HG02798 (cell line): ENCODE measurements at regions not wholly inside any gene's neighbourhood (a gene's known extent, or its start where the extent isn't known, plus 50 kb on each side); places are given as distances from the start of the nearest gene placed in this dataset.

ENCODE experiments used
- ATAC-seq: cut with Tn5 transposase; IDR thresholded peaks from one replicate; pipeline ENCODE4 v1.9.1; 2021; ENCODE audit warnings: mild to moderate bottlenecking; ENCODE audit not compliant: unreplicated experiment, poor library complexity

DNA sequence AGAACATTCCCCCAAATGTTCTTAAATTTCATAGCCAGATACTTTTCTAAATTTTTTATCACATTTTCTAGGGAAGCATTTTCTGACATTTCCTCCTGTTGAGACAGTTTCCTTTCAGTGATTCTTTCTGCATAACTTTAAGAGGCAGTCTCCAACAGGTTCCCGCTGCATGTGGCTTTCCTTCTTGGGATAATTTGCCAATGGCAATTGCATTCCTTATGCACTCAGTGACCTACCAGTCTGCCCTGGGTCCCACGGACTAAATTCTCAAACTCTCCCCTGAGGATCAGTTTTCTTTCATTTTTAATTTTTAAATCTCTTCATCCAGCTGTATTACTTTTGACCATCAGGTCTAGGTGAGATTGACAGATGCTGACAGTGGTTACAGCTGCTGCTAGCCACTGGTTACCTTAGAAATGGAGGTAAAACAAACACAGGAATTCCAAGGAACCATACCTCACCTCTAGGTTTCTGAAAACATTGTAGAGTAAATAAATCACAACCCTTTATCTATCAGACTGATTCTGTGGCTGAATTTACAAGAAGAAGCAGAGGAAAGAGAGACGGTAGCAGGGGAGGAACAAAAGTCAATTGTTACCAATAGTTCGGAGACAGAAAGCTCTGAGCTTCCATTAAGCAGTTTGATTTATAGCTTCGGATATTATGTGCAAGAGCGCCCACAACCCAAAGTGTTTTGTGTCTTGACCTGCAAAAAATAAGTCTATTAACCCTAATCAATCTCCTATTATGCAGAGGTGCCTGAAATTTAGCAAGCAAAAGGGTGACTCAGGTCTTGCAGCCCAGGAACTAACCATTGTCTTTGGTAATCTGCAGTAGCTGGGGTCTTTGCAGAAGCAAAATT lies 216.0 kb downstream of the PMP22 start:
- ATAC-seq = no peak

DNA sequence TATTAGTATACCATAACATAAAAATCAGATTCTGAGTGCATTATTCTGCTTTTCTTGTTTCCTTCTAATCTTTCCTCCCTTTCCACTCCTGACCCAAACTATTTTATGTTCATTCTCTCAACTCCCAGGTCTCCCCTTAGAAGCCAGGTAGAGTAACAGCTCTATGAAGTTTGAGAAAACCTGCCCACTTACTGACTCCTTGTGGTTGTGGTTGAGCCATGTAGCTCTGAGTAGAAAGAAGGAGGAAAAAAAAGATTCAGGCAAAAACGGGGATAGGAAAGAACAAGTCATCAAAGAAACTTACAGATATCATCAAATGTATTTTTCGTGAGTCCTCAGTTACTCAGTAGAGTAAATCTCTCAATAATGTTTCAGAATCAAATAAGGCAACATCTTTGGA lies 216.7 kb downstream of the PMP22 start:
- no peak for ATAC-seq

DNA sequence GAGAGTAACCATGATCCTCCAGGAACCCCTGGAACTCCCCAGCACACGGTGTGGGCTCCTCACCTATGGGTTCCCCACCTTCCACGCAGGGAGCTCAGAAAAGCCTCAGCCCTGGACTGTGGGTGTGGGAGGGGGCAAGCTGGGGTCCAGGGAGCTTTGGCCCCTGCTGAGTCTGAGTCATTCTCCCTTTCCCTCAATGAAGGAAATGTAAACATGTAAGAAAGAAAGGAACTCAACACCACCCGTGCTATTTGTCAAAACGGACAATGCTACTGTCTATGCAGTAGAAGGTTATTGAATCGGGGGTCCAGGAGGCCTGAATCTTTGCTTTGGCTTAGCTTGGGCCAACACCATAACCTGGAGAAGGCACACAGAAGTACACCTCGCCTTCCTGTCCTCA lies 222.8 kb downstream of the PMP22 start:
- no peak for ATAC-seq

DNA sequence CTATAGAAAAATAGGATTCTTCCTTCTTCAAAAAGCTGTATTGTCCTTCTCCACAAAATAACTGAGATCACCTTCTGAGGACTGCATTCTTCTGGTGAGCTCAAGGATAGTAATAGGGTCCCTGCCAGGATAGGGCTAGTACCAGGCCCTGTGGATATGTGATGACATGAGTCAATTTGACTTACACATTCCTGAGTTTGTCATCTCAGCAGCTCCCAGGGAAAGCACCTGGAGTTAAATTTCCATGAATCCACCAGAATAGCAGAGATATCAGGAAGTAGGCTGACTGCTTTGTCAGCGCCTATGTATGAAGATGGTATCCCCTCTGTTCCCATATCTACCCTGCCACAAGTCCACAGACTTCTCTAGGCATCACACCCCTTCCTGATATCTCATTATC lies 225.8 kb downstream of the PMP22 start:
- ATAC-seq = no peak

DNA sequence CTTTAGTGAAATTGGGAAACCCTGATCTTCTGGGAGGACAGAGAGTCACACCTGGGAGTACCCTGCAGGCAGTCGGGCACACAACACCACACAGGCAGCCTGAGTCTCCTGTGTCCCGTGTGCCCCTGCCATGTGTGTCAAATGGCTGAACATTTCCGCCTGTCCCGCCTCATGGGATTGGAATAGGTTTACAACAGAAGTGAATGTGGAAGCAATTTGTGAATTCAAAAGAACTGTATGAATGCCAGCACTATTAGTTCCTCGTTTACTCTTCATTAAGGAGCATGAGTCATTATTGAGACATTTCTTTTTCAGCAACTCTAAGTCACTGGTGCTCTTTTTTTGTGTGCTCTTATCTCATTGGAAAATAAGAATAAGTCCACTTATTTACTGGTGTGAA lies 226.5 kb downstream of the PMP22 start:
- ATAC-seq = no peak

DNA sequence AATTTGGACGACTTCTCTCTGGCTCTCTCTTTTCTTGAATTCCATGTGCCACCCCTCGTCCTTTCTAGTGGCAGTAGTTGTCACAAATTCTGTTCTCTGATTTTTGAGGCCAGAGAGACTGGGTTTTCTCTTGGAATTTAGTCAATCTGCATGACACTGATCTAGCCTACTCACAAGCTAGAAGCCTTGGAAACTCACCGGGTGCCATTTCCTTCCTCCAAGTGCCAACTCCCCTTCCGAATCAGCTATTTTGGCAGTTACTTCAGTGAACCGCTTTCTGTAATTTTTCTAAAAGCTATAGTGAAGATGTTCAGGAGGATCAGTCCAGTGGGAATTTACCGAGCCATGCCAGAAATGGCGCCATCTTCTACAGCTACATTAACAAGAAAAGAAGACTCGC lies 228.9 kb downstream of the PMP22 start:
- no peak for ATAC-seq

DNA sequence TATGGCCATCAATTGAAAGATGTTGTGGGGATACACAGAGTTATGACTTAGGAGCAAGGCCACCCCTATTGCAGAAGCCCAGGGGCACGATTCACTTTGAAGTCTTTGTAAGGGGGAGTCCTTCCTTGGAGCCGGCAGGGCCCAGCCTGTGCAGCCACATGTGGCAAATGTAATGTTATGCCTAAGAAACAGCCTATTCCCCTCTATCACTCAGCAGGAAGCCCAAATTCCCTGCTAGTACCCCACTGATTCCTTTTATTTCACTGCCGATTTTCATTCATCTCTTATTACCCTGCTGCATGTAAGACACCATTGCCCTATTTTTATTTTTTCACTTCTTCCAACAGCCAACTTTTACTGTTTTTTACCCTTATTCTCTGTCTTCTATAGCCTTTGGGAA lies 233.2 kb downstream of the PMP22 start:
- ATAC-seq = no peak

DNA sequence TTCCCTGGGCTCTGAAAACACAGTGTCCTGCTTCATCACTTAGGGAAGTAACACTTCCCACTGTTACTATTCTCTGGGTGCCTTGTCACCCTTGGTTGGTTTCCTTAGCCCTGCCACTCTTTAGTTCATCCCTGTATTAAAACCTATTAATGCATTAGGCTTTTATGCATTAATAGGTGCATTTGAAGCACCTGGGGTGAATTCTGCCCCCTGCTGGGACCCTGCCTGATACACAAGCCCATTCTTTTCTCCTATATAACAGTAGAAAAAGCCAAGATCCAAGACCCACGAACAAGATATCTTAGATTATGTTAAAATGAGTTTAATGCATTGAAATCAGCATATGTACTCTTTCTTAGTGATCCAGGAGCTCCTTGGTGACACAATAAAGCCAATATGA lies 235.7 kb downstream of the PMP22 start:
- no peak for ATAC-seq

DNA sequence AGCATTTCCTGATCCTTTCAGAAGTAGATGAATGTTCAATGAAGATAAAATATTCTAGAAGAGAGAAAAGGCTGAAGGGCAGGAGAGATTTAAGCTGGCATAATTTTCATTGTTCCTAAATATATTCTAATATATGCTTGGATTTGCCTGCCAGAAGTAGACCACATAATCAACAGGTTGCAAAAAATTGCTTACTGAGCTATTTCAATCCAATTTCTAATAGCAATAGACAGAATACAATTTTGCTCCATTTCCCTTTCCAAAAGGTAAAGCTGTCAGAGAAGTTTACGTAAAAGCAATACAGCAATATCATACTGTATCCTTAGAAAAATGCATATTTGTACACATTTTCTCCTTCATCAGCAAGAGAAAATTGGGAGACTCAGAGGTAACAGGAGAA lies 237.3 kb downstream of the PMP22 start:
- ATAC-seq = no peak

DNA sequence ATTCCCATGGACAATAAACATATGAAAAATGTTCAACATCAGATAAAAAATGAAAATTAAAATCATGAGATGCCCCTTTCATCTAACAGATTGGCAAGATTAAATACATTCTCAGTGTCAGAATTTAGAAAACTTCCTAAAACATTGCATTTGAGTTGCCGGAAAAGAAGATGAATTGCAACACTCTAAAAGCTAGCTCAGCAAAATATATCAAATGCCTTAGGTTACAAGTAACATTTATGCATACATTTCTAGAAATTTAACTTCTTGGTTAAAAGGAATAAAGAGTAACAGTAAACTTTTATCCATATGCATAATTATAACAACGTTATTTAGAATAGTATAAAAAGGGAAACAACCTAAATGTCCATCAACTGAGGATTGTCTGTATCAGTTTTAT lies 239.0 kb downstream of the PMP22 start:
- ATAC-seq = no peak

DNA sequence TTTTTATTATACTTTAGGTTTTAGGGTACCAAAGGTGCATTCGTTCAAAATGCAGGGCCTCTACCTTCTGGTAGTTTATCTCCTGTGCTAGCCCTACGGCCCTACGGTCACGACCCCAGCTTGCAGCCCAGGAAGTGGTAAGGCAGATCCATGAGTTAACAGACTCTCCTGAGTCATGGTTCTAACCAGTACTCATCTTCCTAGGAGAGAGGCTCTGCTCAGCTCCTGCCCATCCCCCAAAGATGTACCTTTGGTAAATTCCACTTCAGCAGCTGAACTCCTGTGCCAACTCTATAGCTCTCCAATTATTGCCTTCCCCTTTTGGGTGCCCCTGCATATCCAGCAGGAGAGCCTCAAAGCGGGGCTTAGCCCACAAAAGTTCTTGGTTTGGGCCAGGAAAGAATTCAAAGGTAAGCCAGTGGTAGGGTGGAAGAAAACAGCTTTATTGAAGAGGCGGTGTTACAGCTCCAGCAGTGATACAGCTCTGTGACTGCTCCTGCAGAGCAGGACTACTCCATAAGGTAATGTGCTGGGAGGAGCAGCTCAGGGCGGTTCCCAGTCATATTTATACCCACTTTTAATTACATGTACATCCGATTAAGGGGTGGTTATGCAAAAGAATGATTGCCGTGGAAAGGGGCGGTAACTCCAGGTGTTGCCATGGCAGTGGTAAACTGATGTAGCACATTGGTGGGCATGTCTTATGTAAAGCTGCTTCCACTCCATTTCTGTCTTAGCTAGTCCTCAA lies 241.4 kb downstream of the PMP22 start:
- no peak for ATAC-seq

DNA sequence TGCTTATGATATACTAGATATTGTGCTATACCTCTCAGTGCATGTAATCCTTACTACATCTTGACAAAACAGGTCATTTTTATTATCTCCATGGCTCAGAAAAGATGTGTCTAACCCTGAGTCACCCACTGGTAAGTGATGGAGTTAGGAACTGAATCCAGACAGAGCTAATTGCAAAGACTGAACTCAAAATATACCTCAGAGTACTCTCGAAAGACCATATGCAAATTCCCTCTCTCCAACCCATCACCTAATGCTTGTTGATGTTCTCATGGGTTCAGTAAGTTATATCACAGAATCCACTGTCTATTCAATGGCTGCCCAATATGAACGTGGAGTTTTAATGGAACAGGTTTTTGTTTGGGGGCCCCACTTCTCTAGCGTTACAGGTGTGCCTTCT lies 246.0 kb downstream of the PMP22 start:
- ATAC-seq = no peak

DNA sequence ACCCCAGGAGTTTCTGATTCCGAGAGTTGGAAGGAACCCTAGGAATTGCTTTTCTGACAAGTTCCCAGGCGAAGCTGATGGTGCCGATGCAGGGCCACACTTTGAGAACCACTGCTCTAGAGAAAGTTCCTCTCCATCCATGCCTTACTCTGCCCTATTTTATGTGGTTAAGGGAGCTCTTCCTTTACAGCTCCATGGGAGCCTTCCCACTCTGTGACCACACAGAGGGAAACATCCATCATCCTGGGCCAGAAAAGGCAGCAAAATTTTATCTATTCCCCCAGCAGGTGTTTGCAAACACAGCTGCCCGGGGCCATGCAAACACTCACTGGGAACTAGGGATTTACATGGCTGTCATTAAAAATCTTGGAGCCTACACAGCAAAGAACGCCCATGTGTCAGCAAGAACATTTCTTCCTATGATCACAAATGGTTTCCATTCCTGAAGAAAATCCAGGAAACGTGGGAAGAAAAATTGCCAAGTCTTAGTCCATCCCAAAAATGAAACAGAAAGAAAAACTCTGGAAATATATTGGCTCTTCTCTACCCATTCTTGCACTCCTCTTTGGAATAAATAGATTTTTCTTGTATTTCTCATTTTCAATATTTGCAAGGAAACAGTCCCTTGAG lies 252.7 kb downstream of the PMP22 start:
- no peak for ATAC-seq

DNA sequence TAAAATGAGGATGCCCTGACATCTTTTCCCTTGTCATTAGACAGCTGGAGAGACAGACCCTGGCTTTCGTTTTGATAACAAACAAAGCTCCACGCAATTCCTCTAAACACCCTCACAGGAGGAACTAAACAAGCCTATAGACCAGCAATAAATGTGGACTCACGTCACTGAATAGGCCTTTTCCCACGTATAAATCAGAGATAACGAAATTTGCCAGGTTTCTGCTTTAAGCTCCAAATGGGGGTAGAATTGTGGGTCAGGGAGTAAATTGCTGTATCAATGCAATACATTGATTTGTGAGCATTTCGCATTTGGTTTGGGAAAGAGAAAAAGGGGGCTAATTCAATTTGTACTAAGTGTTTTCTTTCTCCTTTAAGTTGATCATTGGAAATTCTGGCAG lies 256.0 kb downstream of the PMP22 start:
- ATAC-seq = no peak

DNA sequence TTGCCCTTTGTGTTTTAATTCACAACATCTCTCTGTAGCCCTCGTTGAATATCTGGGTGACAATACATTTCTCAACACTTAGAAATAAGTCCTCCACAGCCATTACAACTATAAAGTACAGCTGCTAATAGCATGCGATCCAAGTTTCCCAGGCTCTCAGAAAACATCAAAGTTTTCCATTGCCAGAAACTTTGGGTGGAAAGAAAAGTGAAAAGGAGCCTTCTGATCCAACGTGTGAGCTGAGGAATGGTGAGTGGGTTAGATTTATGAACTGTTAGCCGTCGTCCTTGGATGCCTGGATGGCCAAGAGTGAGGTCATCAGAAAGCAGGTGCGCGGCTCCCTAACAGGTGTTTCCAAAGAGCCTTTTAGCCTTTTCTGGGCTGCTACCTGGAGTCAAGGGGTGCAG lies 258.0 kb downstream of the PMP22 start:
- no peak for ATAC-seq

DNA sequence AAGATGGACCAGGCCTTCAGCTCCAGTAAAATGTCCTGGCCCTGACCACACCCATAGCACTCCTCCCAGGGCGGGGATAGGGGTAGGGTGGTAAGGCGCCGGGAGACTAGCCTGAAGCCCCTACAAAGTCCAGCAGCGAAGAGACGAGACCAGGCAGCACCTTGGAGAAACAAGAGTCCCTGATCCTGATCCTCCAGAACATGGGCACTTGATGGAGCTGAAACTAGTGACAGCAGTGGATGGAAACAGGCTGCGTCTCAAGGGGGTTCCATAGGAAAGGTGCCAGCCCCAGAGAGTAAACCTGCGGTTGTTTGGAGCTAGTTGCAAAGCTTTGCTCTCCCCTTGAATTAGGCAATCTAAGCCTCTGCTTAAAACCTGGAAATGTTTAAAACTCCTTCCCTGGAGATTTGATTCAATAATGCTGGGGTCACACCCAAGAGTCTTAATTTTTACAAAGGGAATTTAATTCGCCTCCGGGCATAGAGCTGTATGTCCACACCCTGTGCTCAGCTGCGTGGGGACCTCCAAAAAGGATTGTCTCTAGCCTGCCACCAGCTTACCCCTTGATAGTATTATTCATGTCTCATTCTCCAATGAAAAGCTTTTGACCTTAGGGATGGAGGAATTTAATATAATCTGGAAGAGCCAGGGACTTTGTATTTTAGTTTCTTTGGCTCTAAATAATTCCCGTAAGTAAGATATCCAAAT lies 258.6 kb downstream of the PMP22 start:
- ATAC-seq = no peak

DNA sequence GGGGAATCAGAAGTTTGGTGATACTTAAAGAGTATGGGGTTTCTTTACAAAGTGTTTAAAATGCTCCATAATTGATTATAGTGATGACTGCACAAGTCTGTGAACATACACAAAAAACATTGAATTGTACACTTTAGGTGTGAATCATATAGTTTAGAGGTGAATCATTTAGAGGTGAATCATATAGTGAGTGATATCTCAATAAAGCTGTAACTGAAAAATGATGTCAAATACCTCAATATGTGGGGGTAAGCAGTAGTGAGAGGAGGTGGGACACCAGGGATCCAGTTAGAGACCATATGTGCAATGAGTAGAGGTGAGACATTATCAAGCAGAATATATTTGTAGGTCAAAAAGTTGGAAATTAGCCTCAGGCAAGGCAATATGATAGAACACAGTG lies 264.5 kb downstream of the PMP22 start:
- no peak for ATAC-seq

DNA sequence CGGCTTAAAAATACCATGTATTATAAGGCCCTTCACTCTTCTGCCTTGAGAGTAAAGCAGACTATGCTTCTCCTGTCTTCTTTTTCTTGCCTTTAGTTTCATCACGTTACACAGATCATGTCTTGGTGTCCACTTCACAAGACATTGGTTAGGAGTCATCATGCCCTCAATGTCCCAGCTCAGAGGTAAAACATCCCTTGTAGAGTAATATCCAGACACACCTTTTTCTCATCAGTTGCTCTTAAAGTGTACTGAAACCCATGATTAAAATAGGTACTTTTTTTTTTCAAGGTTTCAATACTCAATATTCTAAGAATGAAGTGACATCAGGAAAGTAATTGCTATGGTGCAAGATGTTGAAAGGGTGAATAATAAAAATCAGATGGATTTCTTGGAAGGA lies 267.8 kb downstream of the PMP22 start:
- no peak for ATAC-seq

DNA sequence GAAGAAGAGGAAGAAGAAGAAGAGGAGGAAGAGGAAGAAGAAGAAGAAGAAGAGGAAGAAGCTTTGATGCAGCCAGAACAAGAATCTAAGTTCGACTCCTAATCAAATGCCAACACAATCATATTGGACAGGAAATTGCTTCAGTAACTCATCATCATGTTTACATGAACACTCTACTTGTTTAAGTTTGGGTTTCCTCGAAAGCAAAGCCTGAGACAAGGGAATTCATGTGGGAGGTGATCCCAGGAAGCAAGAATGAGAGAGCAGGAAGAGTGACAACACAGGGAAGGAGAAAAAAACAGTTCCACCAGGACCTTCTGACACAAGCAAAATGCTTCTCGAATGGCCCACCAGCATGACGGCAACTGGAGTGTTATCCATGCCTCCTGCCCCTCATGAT lies 279.0 kb downstream of the PMP22 start:
- no peak for ATAC-seq

DNA sequence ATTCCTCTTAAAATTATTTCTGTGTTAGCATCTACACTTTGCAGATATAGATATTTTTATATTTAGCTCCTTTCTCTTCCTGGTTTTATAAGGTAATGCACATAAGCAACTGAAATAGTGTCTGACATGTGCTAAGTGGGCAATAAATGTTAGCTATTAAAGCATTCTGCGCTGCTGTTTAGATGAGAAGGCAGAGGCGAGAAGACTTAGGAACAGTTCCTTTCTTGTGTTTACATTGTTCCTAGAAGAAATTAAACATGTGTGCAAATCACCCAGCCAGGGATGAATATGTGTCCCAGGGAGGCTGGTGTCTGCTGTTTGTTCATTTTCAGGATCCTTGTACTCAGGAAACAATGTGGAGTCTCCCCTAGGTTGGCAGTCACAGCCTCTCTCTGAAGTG lies 292.3 kb downstream of the PMP22 start:
- no peak for ATAC-seq

DNA sequence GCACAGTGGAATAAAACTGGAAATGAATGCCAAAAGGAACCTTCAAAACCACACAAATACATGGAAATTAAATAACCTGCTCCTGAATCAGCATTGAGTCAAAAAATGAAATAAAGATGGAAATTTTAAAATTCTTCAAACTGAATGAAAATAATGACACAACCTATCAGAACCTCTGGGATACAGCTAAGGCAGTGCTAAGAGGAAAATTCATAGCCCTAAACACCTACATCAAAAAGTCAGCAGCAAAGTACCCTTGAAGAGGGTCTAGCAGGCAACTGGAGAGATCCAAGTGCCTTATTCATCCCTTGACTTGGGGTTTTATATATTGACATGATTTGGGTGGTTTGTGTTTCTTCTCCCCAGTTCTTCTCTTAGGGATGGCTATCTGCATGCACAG lies 294.1 kb downstream of the PMP22 start:
- no peak for ATAC-seq
